K562 (cell line): ENCODE measurements at regions not wholly inside any gene's neighbourhood (a gene's known extent, or its start where the extent isn't known, plus 50 kb on each side); places are given as distances from the start of the nearest gene placed in this dataset.

Experiments
- ATAC-seq: fragments of 200-7000 bp; cut with Tn5 transposase; 3 replicates; pipeline ENCODE4 v1.9.1; 2020; ENCODE audit warnings: moderate library complexity
- BruUV-seq: library from RNA; stranded (reverse); fragments of 400-500 nt; replicated peaks from 2 replicates; lab custom pipeline; 2021; lab: Mats Ljungman, UMichigan
- CTCF ChIA-PET: fragments of 300-600 bp; formaldehyde crosslinking; extraction: SDS; loops from one replicate; lab custom pipeline; 2021; ENCODE audit warnings: low intra/inter-chr PET ratio; lab: Yijun Ruan, JAX
- POLR2A ChIA-PET: fragments of 300-600, 350-650 bp; sonication (Branson Sonifier 250); formaldehyde crosslinking; extraction: SDS; loops from one replicate; lab custom pipeline; 2021; ENCODE audit warnings: antibody characterized with exemption, inconsistent platforms; lab: Yijun Ruan, JAX
- DNase-seq, 4 experiments: peaks; one replicate each; pipeline versions ENCODE4 v3.0.0 to v3.0.0-alpha.2; 2011 to 2018; ENCODE audit warnings: low spot score in 3 of 4, mixed read lengths in 3 of 4; ENCODE audit errors: extremely low read depth in 1 of 4
- FAIRE-seq: peaks from 2 replicates; lab custom pipeline; 2011; peaks lifted over from hg19 to GRCh38; lab: Jason Lieb, UNC
- H2AFZ ChIP-seq: 2 replicates; pipeline ENCODE4 v1.6.0; 2011; ENCODE audit warnings: low read depth, low read length, control low read depth, inconsistent platforms
- H3K27ac ChIP-seq: fragments of 200-600 bp; 3 replicates; pipeline ENCODE4 v1.8.0; 2011; ENCODE audit warnings: low read depth, mild to moderate bottlenecking, control low read depth, inconsistent platforms, low read length, moderate library complexity, mixed read lengths; ENCODE audit errors: extremely low read depth
- H3K27me3 ChIP-seq, 2 experiments: fragments of 300-600 bp in 1 of 2; 2 replicates in 1 of 2; 3 replicates in 1 of 2; pipeline versions ENCODE4 v1.6.0 to v1.8.0; 2011; ENCODE audit warnings: inconsistent platforms in 2 of 2, low read length in 2 of 2, mild to moderate bottlenecking in 1 of 2, mixed read lengths in 1 of 2, moderate library complexity in 1 of 2; ENCODE audit not compliant: control insufficient read depth in 2 of 2, insufficient read depth in 2 of 2
- H3K36me3 ChIP-seq: fragments of 300-600 bp; 3 replicates; pipeline ENCODE4 v1.8.0; 2011; ENCODE audit warnings: mild to moderate bottlenecking, low read length, inconsistent platforms; ENCODE audit not compliant: control insufficient read depth, insufficient read depth
- H3K4me1 ChIP-seq, 2 experiments: fragments of 200-600 bp in 1 of 2; replicated peaks in 1 of 2; 2 replicates in 1 of 2; 3 replicates in 1 of 2; pipeline versions ENCODE4 v1.5.1 to v1.8.0; 2011; ENCODE audit warnings: inconsistent platforms in 2 of 2, low read length in 2 of 2, mild to moderate bottlenecking in 1 of 2, mixed read lengths in 1 of 2, moderate library complexity in 1 of 2; ENCODE audit not compliant: control insufficient read depth in 2 of 2, insufficient read depth in 2 of 2
- H3K4me2 ChIP-seq: 2 replicates; pipeline ENCODE4 v1.6.1; 2011; ENCODE audit warnings: low read length, control low read depth, inconsistent platforms, mixed read lengths; ENCODE audit not compliant: insufficient read depth
- H3K4me3 ChIP-seq: fragments of 200-600 bp; sonication (generic), shearing (Covaris generic); 2 replicates; pipeline ENCODE4 v1.5.1; 2016; ENCODE audit warnings: control low read depth, inconsistent platforms
- H3K79me2 ChIP-seq: fragments of 200-600 bp; 3 replicates; pipeline ENCODE4 v1.8.0; 2011; ENCODE audit warnings: low read length, inconsistent platforms; ENCODE audit not compliant: control insufficient read depth, insufficient read depth
- H3K9ac ChIP-seq, 2 experiments: 2 replicates each; pipeline versions ENCODE4 v1.6.0 to v1.6.1; 2011; ENCODE audit warnings: low read depth in 2 of 2, low read length in 2 of 2, control low read depth in 1 of 2, inconsistent platforms in 1 of 2, mild to moderate bottlenecking in 1 of 2, mixed read lengths in 1 of 2; ENCODE audit not compliant: insufficient read depth in 1 of 2
- H3K9me1 ChIP-seq: one replicate; pipeline ENCODE4 v1.6.0; 2011; ENCODE audit warnings: inconsistent platforms, mild to moderate bottlenecking, low read length, moderate library complexity; ENCODE audit not compliant: control insufficient read depth, insufficient read depth
- H3K9me3 ChIP-seq: replicated peaks from 2 replicates; pipeline ENCODE4 v1.5.1; 2011; ENCODE audit warnings: low read depth, low read length, inconsistent platforms; ENCODE audit not compliant: control insufficient read depth, insufficient read depth
- H4K20me1 ChIP-seq: replicated peaks from 2 replicates; pipeline ENCODE4 v1.6.1; 2011; ENCODE audit warnings: low read length, inconsistent platforms, mixed read lengths; ENCODE audit not compliant: control insufficient read depth, insufficient read depth
- CC2D1A ChIP-seq: fragments of 450-650 bp; IDR thresholded peaks from 2 replicates; pipeline ENCODE4 v1.6.1; 2017; ENCODE audit warnings: mild to moderate bottlenecking
- ERF ChIP-seq: fragments of 450-650 bp; formaldehyde crosslinking; IDR thresholded peaks from 2 replicates; pipeline ENCODE4 v1.4.0; 2020; ENCODE audit warnings: mild to moderate bottlenecking, mixed read lengths
- FOXK1 ChIP-seq: sonication (generic); formaldehyde crosslinking; IDR thresholded peaks from 2 replicates; pipeline ENCODE4 v1.8.0; 2022; ENCODE audit warnings: missing genetic modification reagents, mild to moderate bottlenecking, borderline replicate concordance
- ZNF12 ChIP-seq: sonication (generic); formaldehyde crosslinking; IDR thresholded peaks from 2 replicates; pipeline ENCODE4 v1.4.0; 2020; ENCODE audit warnings: mild to moderate bottlenecking, missing genetic modification reagents
- ZNF316 ChIP-seq: fragments of 450-650 bp; IDR thresholded peaks from 2 replicates; pipeline ENCODE4 v1.6.1; 2016
- ZNF395 ChIP-seq: fragments of 200-800 bp; sonication (Bioruptor generic); IDR thresholded peaks from 2 replicates; pipeline ENCODE4 v1.6.1; 2017; ENCODE audit warnings: missing genetic modification characterization, missing compliant biosample characterization
- WGBS: fragments of 100-300 bp; shearing (Covaris generic); methylation state at CpG from one replicate; pipeline ENCODE4 v1.1.6; 2016; ENCODE audit warnings: low coverage, mixed read lengths; ENCODE audit not compliant: insufficient coverage; ENCODE audit errors: missing lambda C conversion rate; 5-methylcytosine and 5-hydroxymethylcytosine counted together
- in situ Hi-C: fragments of 300-500 bp; cut with MboI; formaldehyde crosslinking; loops from 4 replicates; pipeline ENCODE4 v1.15.0; 2018; ENCODE audit warnings: inconsistent platforms, mixed read lengths
- intact Hi-C: fragments of 100-400 bp; cut with micrococcal nuclease; formaldehyde crosslinking; loops from 2 replicates; pipeline ENCODE4 v1.14.2; 2022
- TF ChIP-seq, protein P1 (sequence below): IDR thresholded peaks from 2 replicates; pipeline ENCODE4 v1.6.1; 2011; ENCODE audit not compliant: insufficient read length; ENCODE audit errors: extremely low read depth

DNA sequence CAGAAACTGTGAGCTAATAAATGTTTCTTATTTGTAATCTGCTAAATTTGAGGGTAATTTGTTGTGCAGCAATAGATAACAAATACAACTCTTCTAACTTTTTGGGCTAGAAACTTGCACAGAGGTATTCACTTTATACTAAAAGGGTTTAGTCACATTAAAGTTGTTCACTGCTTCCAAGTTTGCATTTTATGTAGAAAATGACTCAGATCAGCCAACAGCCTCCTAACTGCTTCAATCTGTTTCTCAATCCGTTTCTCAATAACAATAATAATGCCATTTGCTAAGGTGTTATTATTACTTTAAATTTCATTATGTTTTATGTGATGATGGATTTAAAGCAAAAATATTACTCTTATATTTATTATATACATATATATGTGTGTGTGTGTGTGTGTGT lies 213.9 kb downstream of the CENPW start:
- in situ Hi-C loops, result no loop called here
- Histone ChIP-seq H3K9me1 (no peaks in the 10 kb centered on the region), H3K9me3 (no peaks in the 10 kb centered on the region), H3K9ac (no peak overlapping the region), H3K4me2 (no peak overlapping the region), H4K20me1 (no peaks in the 10 kb centered on the region), H3K36me3 (no peaks in the 10 kb centered on the region), H3K4me1 (no peaks in the 10 kb centered on the region), H3K27ac (no peak overlapping the region), H3K27me3 (no peaks in the 10 kb centered on the region), H2AFZ (no peak overlapping the region), H3K4me3 (no peak overlapping the region), H3K79me2 (no peaks in the 10 kb centered on the region)
- ATAC-seq, result no peak
- DNase-seq, result no peak
- intact Hi-C loops, result no loop called here
- CTCF ChIA-PET, result no interaction called here
- 6% methylated on average over 1 of the region's 1 CpG for WGBS
- no peak for FAIRE-seq
- no TSS peak for BruUV-seq
- POLR2A ChIA-PET, result no interaction called here
- TF ChIP-seq FOXK1 (CRISPR knock-in tag), result no peak

DNA sequence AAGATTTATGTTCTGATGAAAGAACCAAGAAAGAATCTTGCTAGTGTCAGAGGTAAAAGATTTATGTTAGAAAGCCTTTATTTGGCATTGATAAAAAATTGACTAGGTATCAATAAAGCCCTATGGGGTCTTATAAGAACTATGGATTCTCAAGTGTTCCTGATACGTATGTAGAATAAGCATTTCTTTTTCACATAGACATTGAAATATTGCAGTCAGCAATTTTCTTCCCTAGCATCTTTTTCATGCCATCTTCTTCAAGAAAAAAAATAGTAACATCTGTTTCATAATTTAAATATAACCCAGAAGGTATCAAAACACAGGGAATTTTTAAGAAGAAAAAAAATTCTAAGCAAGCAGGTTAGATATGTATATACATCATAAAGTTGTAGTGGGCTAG lies 230.6 kb downstream of the CENPW start:
- H4K20me1 ChIP-seq, result no peaks in the 10 kb centered on the region
- H3K9me1 ChIP-seq, result no peaks in the 10 kb centered on the region
- 6% methylated on average over 1 of the region's 1 CpG for WGBS
- H3K4me3 ChIP-seq, result no peak overlapping the region
- intact Hi-C loops, result no loop called here
- ATAC-seq, result no peak
- H3K4me2 ChIP-seq, result no peak overlapping the region
- H3K27ac ChIP-seq, result no peak overlapping the region
- H3K79me2 ChIP-seq, result no peaks in the 10 kb centered on the region
- BruUV-seq, result no TSS peak
- H2AFZ ChIP-seq, result no peak overlapping the region
- ChIA-PET POLR2A (no interaction called here), CTCF (no interaction called here)
- no peaks in the 10 kb centered on the region for H3K4me1 ChIP-seq
- DNase-seq, result no peak
- no peaks in the 10 kb centered on the region for H3K36me3 ChIP-seq
- H3K27me3 ChIP-seq, result no peaks in the 10 kb centered on the region
- H3K9ac ChIP-seq, result no peak overlapping the region
- no peaks in the 10 kb centered on the region for H3K9me3 ChIP-seq
- no peak for FAIRE-seq
- in situ Hi-C loops, result no loop called here
- TF ChIP-seq ZNF12 (CRISPR knock-in tag) (no peak), ZNF316 (peak; percentile 22; the same call in 1 of the 2 replicates), CC2D1A (no peak), ZNF395 (CRISPR knock-in tag) (no peak), ERF (CRISPR knock-in tag) (no peak)
- TF ChIP-seq, protein P1, sequence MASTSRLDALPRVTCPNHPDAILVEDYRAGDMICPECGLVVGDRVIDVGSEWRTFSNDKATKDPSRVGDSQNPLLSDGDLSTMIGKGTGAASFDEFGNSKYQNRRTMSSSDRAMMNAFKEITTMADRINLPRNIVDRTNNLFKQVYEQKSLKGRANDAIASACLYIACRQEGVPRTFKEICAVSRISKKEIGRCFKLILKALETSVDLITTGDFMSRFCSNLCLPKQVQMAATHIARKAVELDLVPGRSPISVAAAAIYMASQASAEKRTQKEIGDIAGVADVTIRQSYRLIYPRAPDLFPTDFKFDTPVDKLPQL, result no peak
